HepG2 (cell line): ENCODE measurements at regions not wholly inside any gene's neighbourhood (a gene's known extent, or its start where the extent isn't known, plus 50 kb on each side); places are given as distances from the start of the nearest gene placed in this dataset.

Source experiments
- ATAC-seq: fragments of 200-7000 bp; cut with Tn5 transposase; 3 replicates; pipeline ENCODE4 v1.9.1; 2020; ENCODE audit warnings: mild to moderate bottlenecking, moderate library complexity
- BruUV-seq: library from RNA; stranded (reverse); fragments of 400-500 nt; replicated peaks from 2 replicates; lab custom pipeline; 2021; lab: Mats Ljungman, UMichigan
- CTCF ChIA-PET: fragments of 300-600 bp; formaldehyde crosslinking; extraction: SDS; loops from one replicate; lab custom pipeline; 2021; ENCODE audit warnings: low total read pairs, inconsistent platforms, low intra/inter-chr PET ratio; lab: Yijun Ruan, JAX
- POLR2A ChIA-PET: fragments of 350-600 bp; sonication (Branson Sonifier 250); formaldehyde crosslinking; loops from one replicate; lab custom pipeline; 2020; ENCODE audit warnings: antibody characterized with exemption, inconsistent platforms; lab: Yijun Ruan, JAX
- DNase-seq: peaks from one replicate; pipeline ENCODE4 v3.0.0-alpha.2; 2015; ENCODE audit warnings: low spot score
- FAIRE-seq: peaks from 3 replicates; lab custom pipeline; 2011; peaks lifted over from hg19 to GRCh38; lab: Jason Lieb, UNC
- H2AFZ ChIP-seq: one replicate; pipeline ENCODE4 v1.6.1; 2011; ENCODE audit warnings: low read length, inconsistent platforms
- H3K27ac ChIP-seq: fragments of 300-600 bp; 3 replicates; pipeline ENCODE4 v1.8.0; 2011; ENCODE audit warnings: mixed run types, mild to moderate bottlenecking, mixed read lengths, low read length, inconsistent platforms; ENCODE audit not compliant: insufficient read depth; ENCODE audit errors: extremely low read length
- H3K27me3 ChIP-seq, 2 experiments: fragments of 200-600 bp in 1 of 2; 2 replicates in 1 of 2; 3 replicates in 1 of 2; pipeline versions ENCODE4 v1.6.0 to v1.8.0; 2011; ENCODE audit warnings: low read length in 2 of 2, mild to moderate bottlenecking in 2 of 2, moderate library complexity in 2 of 2, inconsistent platforms in 1 of 2; ENCODE audit not compliant: insufficient read depth in 2 of 2, control insufficient read depth in 1 of 2
- H3K36me3 ChIP-seq, 2 experiments: fragments of 200-600 bp in 1 of 2; replicated peaks in 1 of 2; 2 replicates in 1 of 2; 3 replicates in 1 of 2; pipeline versions ENCODE4 v1.5.1 to v1.8.0; 2011; ENCODE audit warnings: low read length in 2 of 2, inconsistent platforms in 1 of 2; ENCODE audit not compliant: insufficient read depth in 2 of 2, control insufficient read depth in 1 of 2
- H3K4me1 ChIP-seq: 2 replicates; pipeline ENCODE4 v1.5.1; 2012; ENCODE audit warnings: low read length, inconsistent platforms; ENCODE audit not compliant: insufficient read depth
- H3K4me2 ChIP-seq: 2 replicates; pipeline ENCODE4 v1.6.0; 2011; ENCODE audit warnings: low read depth, low read length, inconsistent platforms
- H3K4me3 ChIP-seq, 3 experiments: fragments of 200-600 bp in 1 of 3; sonication (generic), shearing (Covaris generic) in 1 of 3; replicated peaks in 1 of 3; 2 replicates each; pipeline ENCODE4 v1.5.1; 2011 to 2016; ENCODE audit warnings: low read length in 3 of 3, inconsistent platforms in 2 of 3, low read depth in 2 of 3, mild to moderate bottlenecking in 2 of 3, control low read depth in 1 of 3, mixed read lengths in 1 of 3; ENCODE audit not compliant: insufficient read depth in 1 of 3
- H3K79me2 ChIP-seq: one replicate; pipeline ENCODE4 v1.6.1; 2011; ENCODE audit warnings: low read length, inconsistent platforms; ENCODE audit not compliant: insufficient read depth
- H3K9ac ChIP-seq: 2 replicates; pipeline ENCODE4 v1.6.0; 2011; ENCODE audit warnings: mild to moderate bottlenecking, low read depth, low read length, inconsistent platforms; ENCODE audit not compliant: insufficient read depth
- H3K9me3 ChIP-seq: 2 replicates; pipeline ENCODE4 v1.5.1; 2012; ENCODE audit warnings: mild to moderate bottlenecking, low read length
- H4K20me1 ChIP-seq: 2 replicates; pipeline ENCODE4 v1.6.0; 2011; ENCODE audit warnings: inconsistent platforms, mild to moderate bottlenecking, low read length, moderate library complexity; ENCODE audit not compliant: insufficient read depth
- ATF6 ChIP-seq: sonication (generic); formaldehyde crosslinking; conservative IDR thresholded peaks from 2 replicates; pipeline ENCODE4 v1.4.0; 2020; ENCODE audit warnings: missing genetic modification reagents
- NFATC3 ChIP-seq: sonication (generic); formaldehyde crosslinking; IDR thresholded peaks from 2 replicates; pipeline ENCODE4 v1.5.1; 2020; ENCODE audit warnings: mild to moderate bottlenecking, missing genetic modification reagents
- XRCC5 ChIP-seq: fragments of 200-400 bp; formaldehyde crosslinking; optimal IDR thresholded peaks from 2 replicates; pipeline ENCODE3; 2017; ENCODE audit warnings: mild to moderate bottlenecking, low read length
- ZBTB33 ChIP-seq: sonication (generic); formaldehyde crosslinking; IDR thresholded peaks from 2 replicates; pipeline ENCODE4 v1.4.0; 2020; ENCODE audit warnings: missing genetic modification reagents
- ZNF230 ChIP-seq: sonication (generic); formaldehyde crosslinking; IDR thresholded peaks from 2 replicates; pipeline ENCODE4 v1.4.0; 2020; ENCODE audit warnings: mild to moderate bottlenecking, missing genetic modification reagents
- ZSCAN21 ChIP-seq: sonication (generic); formaldehyde crosslinking; IDR thresholded peaks from 2 replicates; pipeline ENCODE4 v1.8.0; 2022; ENCODE audit warnings: mild to moderate bottlenecking, missing genetic modification reagents, moderate library complexity, borderline replicate concordance
- in situ Hi-C: cut with HindIII; loops from 2 replicates; pipeline ENCODE4 v1.10.0; 2017; ENCODE audit warnings: low pct_unique_long_range_greater_than_20kb; ENCODE audit not compliant: extremely low pct_ligation_motif_present
- intact Hi-C: fragments of 100-400 bp; cut with micrococcal nuclease; formaldehyde crosslinking; loops from one replicate; pipeline ENCODE4 v1.10.0; 2022; ENCODE audit not compliant: unreplicated experiment

- no peak for TF ChIP-seq ZBTB33 (CRISPR knock-in tag)
These were observed 375.2 kb upstream of the EPHA3 start (continued) for GRCh38 chr3:88732186-88732585.

- H3K79me2 ChIP-seq, result no peaks in the 10 kb centered on the region
- DNase-seq (no peak), FAIRE-seq (no peak), ATAC-seq (no peak)
- H3K9ac ChIP-seq, result no peak overlapping the region
- no TSS peak for BruUV-seq
- in situ Hi-C loops (no loop called here), intact Hi-C loops (no loop called here)
- H3K4me2 ChIP-seq, result no peak overlapping the region
- peaks cover 8% of the 10 kb centered on the region; the same call in 1 of the 2 replicates for H3K9me3 ChIP-seq
- H3K4me3 ChIP-seq, result no peak overlapping the region
- ChIA-PET CTCF (no interaction called here), POLR2A (no interaction called here)
- H3K36me3 ChIP-seq, result no peaks in the 10 kb centered on the region
- H3K27ac ChIP-seq, result no peak overlapping the region
- no peaks in the 10 kb centered on the region for H3K4me1 ChIP-seq
- no peak for TF ChIP-seq ZSCAN21 (CRISPR knock-in tag)
- no peak for TF ChIP-seq ZNF230 (CRISPR knock-in tag)
- TF ChIP-seq XRCC5, result no peak
- TF ChIP-seq NFATC3 (CRISPR knock-in tag), result no peak
- TF ChIP-seq ATF6 (CRISPR knock-in tag), result no peak
- H4K20me1 ChIP-seq, result no peaks in the 10 kb centered on the region
- H2AFZ ChIP-seq, result no peak overlapping the region
- H3K27me3 ChIP-seq, result no peaks in the 10 kb centered on the region
These were observed 365.3 kb upstream of the EPHA3 start for GRCh38 chr3:88742106-88742505.
